ENCODE measurements at regions not wholly inside any gene's neighbourhood (a gene's known extent, or its start where the extent isn't known, plus 50 kb on each side); places are given as distances from the start of the nearest gene placed in this dataset.

DNA sequence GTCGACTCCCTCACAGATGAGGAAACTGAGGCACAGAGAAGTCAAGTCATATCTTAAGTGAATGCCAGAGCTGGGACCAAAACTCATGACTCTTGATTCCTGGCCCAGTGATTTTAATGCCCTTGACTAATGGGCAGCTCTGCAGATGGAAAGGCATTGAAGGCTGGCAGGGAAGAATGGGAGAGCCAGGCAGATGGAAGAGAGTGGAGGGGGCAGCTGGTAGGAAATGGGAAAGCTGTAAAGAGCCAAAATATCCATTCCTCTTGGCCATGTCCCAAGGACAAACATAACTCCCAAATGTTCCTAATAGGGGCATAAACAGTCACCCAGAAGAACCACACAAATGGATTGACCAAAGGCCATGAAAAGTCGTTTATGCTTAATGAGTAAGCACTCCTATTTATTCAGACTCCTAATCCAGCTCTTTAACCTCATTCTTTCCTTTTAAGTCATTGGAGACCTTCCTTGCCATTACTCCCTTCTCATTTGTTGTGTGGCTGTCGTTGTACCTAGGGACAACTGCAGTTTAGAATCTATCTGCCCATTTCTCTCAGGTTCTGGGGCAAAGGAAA, 330.5 kb upstream of the ROPN1 start:
- WGBS, 2 donors: 79% methylated on average over 3 of the region's 3 CpGs
- H3K27me3 ChIP-seq: no peaks in the 10 kb centered on the region

DNA sequence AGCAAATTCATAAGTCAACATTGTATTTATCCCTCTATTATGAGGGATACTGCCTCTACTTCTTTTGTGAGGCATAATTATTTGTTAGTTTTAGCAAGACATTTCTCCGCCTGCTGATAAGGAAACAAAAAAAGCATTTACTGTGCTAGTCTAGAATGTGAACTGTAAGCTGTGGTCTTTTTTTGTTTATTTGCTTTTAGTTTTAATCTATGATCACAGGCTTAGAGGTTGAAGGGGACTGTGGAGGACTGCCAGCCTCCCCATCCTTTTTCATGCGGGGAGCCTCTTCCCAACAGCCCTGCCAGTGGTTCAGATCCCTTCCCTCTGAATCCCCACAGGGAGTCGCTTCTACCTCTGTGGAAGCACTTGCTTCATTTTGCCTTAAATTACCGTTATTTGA, 331.0 kb upstream of the ROPN1 start:
- Histone ChIP-seq H3K27me3 (no peaks in the 10 kb centered on the region), H3K36me3 (no peaks in the 10 kb centered on the region), H3K9me3 (no peaks in the 10 kb centered on the region), H3K27ac (no peak overlapping the region), H3K4me3 (replicated peaks in 1 of 3) (no peak overlapping the region), H3K4me1 (no peaks in the 10 kb centered on the region)
- intact Hi-C loops (cut with DNase I): no loop called here
- no peak for DNase-seq
- TF ChIP-seq, protein P1, sequence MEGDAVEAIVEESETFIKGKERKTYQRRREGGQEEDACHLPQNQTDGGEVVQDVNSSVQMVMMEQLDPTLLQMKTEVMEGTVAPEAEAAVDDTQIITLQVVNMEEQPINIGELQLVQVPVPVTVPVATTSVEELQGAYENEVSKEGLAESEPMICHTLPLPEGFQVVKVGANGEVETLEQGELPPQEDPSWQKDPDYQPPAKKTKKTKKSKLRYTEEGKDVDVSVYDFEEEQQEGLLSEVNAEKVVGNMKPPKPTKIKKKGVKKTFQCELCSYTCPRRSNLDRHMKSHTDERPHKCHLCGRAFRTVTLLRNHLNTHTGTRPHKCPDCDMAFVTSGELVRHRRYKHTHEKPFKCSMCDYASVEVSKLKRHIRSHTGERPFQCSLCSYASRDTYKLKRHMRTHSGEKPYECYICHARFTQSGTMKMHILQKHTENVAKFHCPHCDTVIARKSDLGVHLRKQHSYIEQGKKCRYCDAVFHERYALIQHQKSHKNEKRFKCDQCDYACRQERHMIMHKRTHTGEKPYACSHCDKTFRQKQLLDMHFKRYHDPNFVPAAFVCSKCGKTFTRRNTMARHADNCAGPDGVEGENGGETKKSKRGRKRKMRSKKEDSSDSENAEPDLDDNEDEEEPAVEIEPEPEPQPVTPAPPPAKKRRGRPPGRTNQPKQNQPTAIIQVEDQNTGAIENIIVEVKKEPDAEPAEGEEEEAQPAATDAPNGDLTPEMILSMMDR (IDR thresholded peaks at IDR 0.05): no peak
- TF ChIP-seq POLR2A (IDR thresholded peaks at IDR 0.05): no peak
- 85 to 93% methylated on average over 4 of the region's 4 CpGs for WGBS, 2 donors

More for the DNA sequence above, 330.5 kb upstream of the ROPN1 start:
- H3K4me3 ChIP-seq (replicated peaks in 1 of 3): no peak overlapping the region
- H3K4me1 ChIP-seq: no peaks in the 10 kb centered on the region
- H3K27ac ChIP-seq: no peak overlapping the region
- DNase-seq: no peak
- TF ChIP-seq, protein P1 (IDR thresholded peaks at IDR 0.05): no peak
- no peak for TF ChIP-seq POLR2A (IDR thresholded peaks at IDR 0.05)
- intact Hi-C loops (cut with DNase I): no loop called here
- H3K9me3 ChIP-seq: no peaks in the 10 kb centered on the region
- no peaks in the 10 kb centered on the region for H3K36me3 ChIP-seq

DNA sequence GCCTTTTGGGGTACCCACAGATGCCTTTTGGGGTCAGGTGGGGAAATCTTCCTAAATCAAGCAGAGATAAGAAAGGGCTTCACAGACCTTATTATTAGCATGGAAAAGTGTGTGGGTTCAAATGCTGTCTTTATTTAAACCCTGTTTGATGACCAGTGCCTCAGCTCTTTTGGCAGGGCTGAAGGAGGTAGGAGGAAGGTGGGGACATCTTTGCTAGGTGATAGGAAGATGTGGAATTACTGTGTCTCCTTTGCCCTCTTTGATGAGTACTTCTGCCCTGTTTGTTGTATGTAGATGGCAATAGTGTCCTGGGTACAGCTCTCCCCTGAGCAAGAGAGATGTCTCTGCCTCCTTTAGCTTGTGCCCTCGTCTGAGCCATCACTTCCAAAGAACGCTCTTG, 333.3 kb upstream of the ROPN1 start:
- H3K4me1 ChIP-seq: no peaks in the 10 kb centered on the region
- WGBS, 2 donors: 82 to 88% methylated on average over 2 of the region's 2 CpGs
- no peaks in the 10 kb centered on the region for H3K27me3 ChIP-seq
- H3K4me3 ChIP-seq (replicated peaks in 1 of 3): no peak overlapping the region
- TF ChIP-seq, protein P1 (IDR thresholded peaks at IDR 0.05): no peak
- no peak for TF ChIP-seq POLR2A (IDR thresholded peaks at IDR 0.05)
- H3K36me3 ChIP-seq: no peaks in the 10 kb centered on the region
- intact Hi-C loops (cut with DNase I): no loop called here
- no peak for DNase-seq
- H3K9me3 ChIP-seq: no peaks in the 10 kb centered on the region
- no peak overlapping the region for H3K27ac ChIP-seq

DNA sequence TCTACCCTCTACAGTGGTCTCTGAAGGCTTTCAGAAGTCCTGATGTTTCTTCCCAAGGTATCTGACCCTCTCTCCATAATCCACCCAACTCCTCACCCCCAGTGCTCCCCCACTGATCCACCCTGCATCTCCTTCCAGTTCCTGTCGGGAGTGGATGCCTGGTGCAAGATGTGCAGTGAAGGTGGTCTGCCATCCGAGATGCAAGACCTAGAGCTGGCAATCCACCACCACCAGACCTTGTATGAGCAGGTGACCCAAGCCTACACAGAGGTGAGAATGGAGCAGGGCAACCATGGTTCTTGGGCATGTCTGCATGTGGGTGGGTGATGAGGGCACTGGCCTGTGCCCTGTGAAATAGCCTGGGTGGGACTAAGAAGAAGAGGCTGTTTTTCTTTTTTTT, 337.8 kb upstream of the ROPN1 start:
- TF ChIP-seq, protein P1 (IDR thresholded peaks at IDR 0.05): no peak
- TF ChIP-seq POLR2A (IDR thresholded peaks at IDR 0.05): no peak
- Histone ChIP-seq H3K4me1 (no peaks in the 10 kb centered on the region), H3K27ac (no peak overlapping the region), H3K9me3 (no peaks in the 10 kb centered on the region), H3K27me3 (no peaks in the 10 kb centered on the region), H3K4me3 (replicated peaks in 1 of 3) (no peak overlapping the region), H3K36me3 (peaks cover 0 to 3% of the 10 kb centered on the region in 2 donors)
- intact Hi-C loops (cut with DNase I): no loop called here
- 97 to 100% methylated on average over 2 of the region's 2 CpGs for WGBS, 2 donors
- DNase-seq: no peak

DNA sequence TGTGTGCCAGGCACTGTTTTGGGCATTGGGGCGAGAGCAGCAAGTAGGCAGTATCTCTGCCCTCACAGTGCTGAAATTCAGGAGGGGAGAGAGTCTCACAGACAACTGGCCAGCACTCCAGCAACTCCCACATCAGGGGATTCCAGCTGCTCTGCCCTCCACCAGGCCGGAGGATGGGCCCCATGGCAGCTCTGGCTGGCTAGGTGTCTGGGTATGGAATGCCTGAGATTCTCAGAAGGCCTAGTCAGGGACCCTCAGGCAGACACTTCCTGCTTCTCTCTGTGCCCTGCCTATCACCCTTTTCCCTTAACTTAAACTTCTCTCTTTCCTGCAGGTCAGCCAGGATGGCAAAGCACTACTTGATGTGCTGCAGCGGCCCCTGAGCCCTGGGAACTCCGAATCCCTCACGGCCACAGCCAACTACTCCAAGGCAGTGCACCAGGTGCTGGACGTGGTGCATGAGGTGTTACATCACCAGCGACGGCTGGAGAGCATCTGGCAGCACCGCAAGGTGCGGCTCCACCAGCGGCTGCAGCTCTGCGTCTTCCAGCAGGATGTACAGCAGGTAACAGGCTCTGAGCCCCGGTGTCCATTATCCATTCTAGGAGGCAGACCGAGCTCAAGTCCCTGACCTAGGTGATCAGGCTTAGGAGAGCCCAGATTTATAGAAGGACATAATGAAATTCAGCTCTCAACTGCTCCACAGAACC, 342.2 kb upstream of the ROPN1 start:
- WGBS, 2 donors: 93% methylated on average over 13 to 14 of the region's 14 CpGs
- DNase-seq: no peak

More for the DNA sequence above, 342.2 kb upstream of the ROPN1 start:
- Histone ChIP-seq H3K36me3 (peaks cover 0 to 3% of the 10 kb centered on the region in 2 donors), H3K27ac (no peak overlapping the region), H3K4me1 (no peaks in the 10 kb centered on the region), H3K27me3 (no peaks in the 10 kb centered on the region), H3K4me3 (replicated peaks in 1 of 3) (no peak overlapping the region), H3K9me3 (no peaks in the 10 kb centered on the region)
- intact Hi-C loops (cut with DNase I): no loop called here
- TF ChIP-seq, protein P1 (IDR thresholded peaks at IDR 0.05): no peak

Data from thyroid gland (tissue), 4 donors.